Osteocyte (in vitro differentiated cells): ENCODE measurements at regions not wholly inside any gene's neighbourhood (a gene's known extent, or its start where the extent isn't known, plus 50 kb on each side); places are given as distances from the start of the nearest gene placed in this dataset.
A peak's percentile ranks its signal among the peaks of the same experiment; 100 is the strongest.

ENCODE experiments used
- DNase-seq: peaks from one replicate; pipeline ENCODE4 v3.0.0; 2021; ENCODE audit warnings: mixed read lengths; ENCODE audit not compliant: unreplicated experiment; ENCODE audit errors: extremely low spot score
- H3K27ac Mint-ChIP-seq: one replicate; pipeline ENCODE4 v1.8.0; 2021; ENCODE audit warnings: mild to moderate bottlenecking, mixed read lengths; ENCODE audit not compliant: unreplicated experiment
- H3K27me3 Mint-ChIP-seq: one replicate; pipeline ENCODE4 v1.8.0; 2021; ENCODE audit warnings: mixed read lengths; ENCODE audit not compliant: unreplicated experiment
- H3K36me3 Mint-ChIP-seq: one replicate; pipeline ENCODE4 v1.8.0; 2021; ENCODE audit warnings: mixed read lengths; ENCODE audit not compliant: unreplicated experiment
- H3K4me1 Mint-ChIP-seq: one replicate; pipeline ENCODE4 v1.8.0; 2021; ENCODE audit warnings: mixed read lengths; ENCODE audit not compliant: unreplicated experiment
- H3K4me3 Mint-ChIP-seq: one replicate; pipeline ENCODE4 v1.8.0; 2021; ENCODE audit warnings: mild to moderate bottlenecking, moderate library complexity, mixed read lengths; ENCODE audit not compliant: unreplicated experiment
- H3K9me3 Mint-ChIP-seq: one replicate; pipeline ENCODE4 v1.8.0; 2021; ENCODE audit warnings: mixed read lengths; ENCODE audit not compliant: unreplicated experiment
- CTCF ChIP-seq: fragments of 200-600 bp; sonication (generic); IDR thresholded peaks from 2 replicates; pipeline ENCODE4 v1.5.0; 2021; ENCODE audit warnings: antibody characterized with exemption, mild to moderate bottlenecking, moderate library complexity

GRCh38 chr12:116414891-116415290 is 137.4 kb upstream of the MED13L start:
- Mint-ChIP-seq H3K27me3 (no peaks in the 10 kb centered on the region), H3K27ac (no peak overlapping the region), H3K4me1 (peaks cover 22% of the 10 kb centered on the region), H3K4me3 (no peak overlapping the region), H3K36me3 (no peaks in the 10 kb centered on the region), H3K9me3 (no peaks in the 10 kb centered on the region)
- no peak for DNase-seq
- TF ChIP-seq CTCF: no peak

GRCh38 chr12:116415408-116416108 is 138.1 kb upstream of the MED13L start:
- TF ChIP-seq CTCF: no peak
- H3K27ac Mint-ChIP-seq: no peak overlapping the region
- no peak for DNase-seq
- no peaks in the 10 kb centered on the region for H3K9me3 Mint-ChIP-seq
- H3K27me3 Mint-ChIP-seq: no peaks in the 10 kb centered on the region
- H3K4me3 Mint-ChIP-seq: no peak overlapping the region
- H3K36me3 Mint-ChIP-seq: no peaks in the 10 kb centered on the region
- H3K4me1 Mint-ChIP-seq: peaks cover 22% of the 10 kb centered on the region

- peaks cover 17% of the 10 kb centered on the region for H3K4me1 Mint-ChIP-seq
- H3K9me3 Mint-ChIP-seq: no peaks in the 10 kb centered on the region
- no peaks in the 10 kb centered on the region for H3K27me3 Mint-ChIP-seq
- H3K4me3 Mint-ChIP-seq: no peak overlapping the region
- H3K27ac Mint-ChIP-seq: no peak overlapping the region
- no peaks in the 10 kb centered on the region for H3K36me3 Mint-ChIP-seq
- DNase-seq: no peak
- TF ChIP-seq CTCF: no peak
Observed at GRCh38 chr12:116416166-116416565, 138.7 kb upstream of the MED13L start.

- H3K9me3 Mint-ChIP-seq: no peaks in the 10 kb centered on the region
- no peak for DNase-seq
- H3K36me3 Mint-ChIP-seq: no peaks in the 10 kb centered on the region
- H3K4me3 Mint-ChIP-seq: no peak overlapping the region
- TF ChIP-seq CTCF: no peak
- H3K27ac Mint-ChIP-seq: no peak overlapping the region
- H3K4me1 Mint-ChIP-seq: peaks cover 12% of the 10 kb centered on the region
- no peaks in the 10 kb centered on the region for H3K27me3 Mint-ChIP-seq
Observed at GRCh38 chr12:116418551-116418950, 140.6 kb upstream of the MAP1LC3B2 start.

- Mint-ChIP-seq H3K27me3 (no peaks in the 10 kb centered on the region), H3K27ac (peak overlapping the region; percentile 18), H3K4me1 (peaks cover 17% of the 10 kb centered on the region), H3K36me3 (no peaks in the 10 kb centered on the region), H3K4me3 (no peak overlapping the region), H3K9me3 (no peaks in the 10 kb centered on the region)
- no peak for TF ChIP-seq CTCF
- no peak for DNase-seq
Observed at GRCh38 chr12:116420227-116420880, 138.8 kb upstream of the MAP1LC3B2 start.
